SK-N-SH (cell line): ENCODE measurements at regions not wholly inside any gene's neighbourhood (a gene's known extent, or its start where the extent isn't known, plus 50 kb on each side); places are given as distances from the start of the nearest gene placed in this dataset.

ENCODE experiments used
- CTCF ChIA-PET: fragments of 300-600, 350-600 bp; formaldehyde crosslinking; extraction: SDS; loops from one replicate; lab custom pipeline; 2021; lab: Yijun Ruan, JAX
- POLR2A ChIA-PET: fragments of 350-600 bp; sonication (Branson Sonifier 250); formaldehyde crosslinking; extraction: SDS; loops from one replicate; lab custom pipeline; 2020; ENCODE audit warnings: antibody characterized with exemption, inconsistent platforms; lab: Yijun Ruan, JAX
- DNase-seq: peaks from one replicate; pipeline ENCODE4 v3.0.0; 2012
- H2AFZ ChIP-seq: fragments of 200-600 bp; sonication (generic); 2 replicates; pipeline ENCODE4 v1.8.1; 2016; ENCODE audit warnings: antibody characterized with exemption, mild to moderate bottlenecking, low read depth
- H3F3A ChIP-seq: fragments of 200-600 bp; sonication (generic); replicated peaks from 2 replicates; pipeline ENCODE3; 2016; ENCODE audit warnings: antibody characterized with exemption, mild to moderate bottlenecking; ENCODE audit not compliant: insufficient read depth
- H3K27ac ChIP-seq, 2 experiments: fragments of 200-500 bp in 1 of 2; fragments of 200-600 bp in 1 of 2; sonication (Bioruptor generic) in 1 of 2; sonication (generic), shearing (Covaris generic) in 1 of 2; 2 replicates each; pipeline versions ENCODE4 v1.5.1 to v1.6.1; 2014 to 2016; ENCODE audit warnings: low read depth in 2 of 2, inconsistent platforms in 1 of 2, low read length in 1 of 2, mild to moderate bottlenecking in 1 of 2, mixed read lengths in 1 of 2
- H3K27me3 ChIP-seq: fragments of 200-600 bp; sonication (generic), shearing (Covaris generic); 2 replicates; pipeline ENCODE4 v1.6.1; 2016; ENCODE audit warnings: mixed run types; ENCODE audit not compliant: insufficient read depth
- H3K36me3 ChIP-seq, 2 experiments: fragments of 200-500 bp in 1 of 2; fragments of 200-600 bp in 1 of 2; sonication (Bioruptor generic) in 1 of 2; sonication (generic) in 1 of 2; replicated peaks in 1 of 2; 2 replicates each; pipeline versions ENCODE3 to v1.5.1; 2014 to 2016; ENCODE audit warnings: low read length in 1 of 2, mild to moderate bottlenecking in 1 of 2; ENCODE audit not compliant: insufficient read depth in 2 of 2, control insufficient read depth in 1 of 2
- H3K4me1 ChIP-seq, 2 experiments: fragments of 200-500 bp in 1 of 2; fragments of 200-600 bp in 1 of 2; sonication (Bioruptor generic) in 1 of 2; sonication (generic), shearing (Covaris generic) in 1 of 2; 2 replicates each; pipeline versions ENCODE4 v1.5.1 to v1.6.1; 2014 to 2016; ENCODE audit warnings: low read depth in 1 of 2, low read length in 1 of 2, mixed run types in 1 of 2; ENCODE audit not compliant: insufficient read depth in 2 of 2, control insufficient read depth in 1 of 2
- H3K4me2 ChIP-seq: fragments of 200-600 bp; sonication (generic), shearing (Covaris generic); 2 replicates; pipeline ENCODE4 v1.6.1; 2017; ENCODE audit warnings: mixed run types
- H3K4me3 ChIP-seq, 2 experiments: fragments of 200-500 bp in 1 of 2; fragments of 200-600 bp in 1 of 2; sonication (Bioruptor generic) in 1 of 2; sonication (generic), shearing (Covaris generic) in 1 of 2; 2 replicates each; pipeline versions ENCODE4 v1.5.1 to v1.8.1; 2014 to 2016; ENCODE audit warnings: low read depth in 2 of 2, inconsistent platforms in 1 of 2, low read length in 1 of 2, mild to moderate bottlenecking in 1 of 2, mixed read lengths in 1 of 2, moderate library complexity in 1 of 2
- H3K79me2 ChIP-seq: fragments of 200-600 bp; sonication (generic); 2 replicates; pipeline ENCODE4 v1.8.1; 2017; ENCODE audit warnings: mild to moderate bottlenecking; ENCODE audit not compliant: insufficient read depth
- H3K9ac ChIP-seq: fragments of 200-600 bp; sonication (generic); 2 replicates; pipeline ENCODE4 v1.6.1; 2017; ENCODE audit warnings: mixed run types
- H3K9me2 ChIP-seq: fragments of 200-600 bp; sonication (generic); 2 replicates; pipeline ENCODE4 v1.6.1; 2017; ENCODE audit warnings: mixed run types
- H3K9me3 ChIP-seq: fragments of 200-600 bp; sonication (generic); 2 replicates; pipeline ENCODE4 v1.6.1; 2017; ENCODE audit warnings: mixed run types, mild to moderate bottlenecking, moderate library complexity
- H4K20me1 ChIP-seq: fragments of 200-600 bp; sonication (generic); 2 replicates; pipeline ENCODE4 v1.6.1; 2017; ENCODE audit warnings: mild to moderate bottlenecking, mixed run types; ENCODE audit not compliant: insufficient read depth
- FOXJ3 ChIP-seq: sonication (generic); formaldehyde crosslinking; IDR thresholded peaks from 2 replicates; pipeline ENCODE4 v1.5.1; 2020; ENCODE audit warnings: mild to moderate bottlenecking, missing genetic modification reagents
- FOXM1 ChIP-seq: IDR thresholded peaks from 2 replicates; pipeline ENCODE4 v1.4.0; 2012; ENCODE audit warnings: low read depth, mild to moderate bottlenecking
- GABPA ChIP-seq: IDR thresholded peaks from 2 replicates; pipeline ENCODE4 v1.4.0; 2012; ENCODE audit warnings: low read depth, mild to moderate bottlenecking
- MXI1 ChIP-seq: IDR thresholded peaks from 2 replicates; pipeline ENCODE4 v1.6.1; 2012; ENCODE audit warnings: mild to moderate bottlenecking, low read depth, low read length, improper control_type of control experiment
- POLR2AphosphoS5 ChIP-seq: IDR thresholded peaks from 2 replicates; pipeline ENCODE4 v1.6.1; 2012; ENCODE audit warnings: low read depth, low read length
- RCOR1 ChIP-seq: fragments of 150-350 bp; IDR thresholded peaks from 2 replicates; pipeline ENCODE4 v1.6.1; 2017; ENCODE audit warnings: antibody characterized with exemption, low read length
- REST ChIP-seq: IDR thresholded peaks from 2 replicates; pipeline ENCODE4 v1.6.1; 2012; ENCODE audit warnings: mild to moderate bottlenecking, low read depth, low read length, moderate library complexity
- RFX5 ChIP-seq: IDR thresholded peaks from 2 replicates; pipeline ENCODE4 v1.6.1; 2012; ENCODE audit warnings: mild to moderate bottlenecking, improper control_type of control experiment, low read length
- RXRA ChIP-seq: IDR thresholded peaks from 2 replicates; pipeline ENCODE4 v1.4.0; 2012; ENCODE audit warnings: low read depth, mild to moderate bottlenecking, borderline replicate concordance
- SMC3 ChIP-seq: IDR thresholded peaks from 2 replicates; pipeline ENCODE4 v1.6.1; 2012; ENCODE audit warnings: low read depth, low read length, improper control_type of control experiment
- TAF1 ChIP-seq: IDR thresholded peaks from 2 replicates; pipeline ENCODE4 v1.6.1; 2012; ENCODE audit warnings: low read depth, mild to moderate bottlenecking, low read length, moderate library complexity, borderline replicate concordance
- TCF12 ChIP-seq: IDR thresholded peaks from 2 replicates; pipeline ENCODE4 v1.4.0; 2012
- USF1 ChIP-seq: IDR thresholded peaks from 2 replicates; pipeline ENCODE4 v1.4.0; 2012; ENCODE audit warnings: low read depth, borderline replicate concordance
- YY1 ChIP-seq: IDR thresholded peaks from 2 replicates; pipeline ENCODE4 v1.4.0; 2012; ENCODE audit warnings: low read depth, mild to moderate bottlenecking
- ZBTB33 ChIP-seq: IDR thresholded peaks from 2 replicates; pipeline ENCODE4 v1.4.0; 2012; ENCODE audit warnings: low read depth, borderline replicate concordance
- WGBS: methylation state at CpG from one replicate; pipeline ENCODE4 v1.1.6; 2017; ENCODE audit warnings: low lambda C conversion rate; 5-methylcytosine and 5-hydroxymethylcytosine counted together
- TF ChIP-seq, protein P1 (sequence below): fragments of 150-350 bp; IDR thresholded peaks from 2 replicates; pipeline ENCODE4 v1.6.1; 2017; ENCODE audit warnings: antibody characterized with exemption, low read length, low read depth, borderline replicate concordance
- TF ChIP-seq, protein P2 (sequence below): fragments of 150-350 bp; IDR thresholded peaks from 2 replicates; pipeline ENCODE4 v1.6.1; 2016; ENCODE audit warnings: mild to moderate bottlenecking, low read depth, low read length
- TF ChIP-seq, protein P3 (sequence below): fragments of 200-600 bp; sonication (generic); IDR thresholded peaks from 2 replicates; pipeline ENCODE4 v1.6.1; 2017; ENCODE audit warnings: antibody characterized with exemption, mild to moderate bottlenecking, moderate library complexity

GRCh38 chr17:34485999-34486398 is 93.4 kb upstream of the TMEM132E start:
- H3K4me2 ChIP-seq = no peak overlapping the region
- no peaks in the 10 kb centered on the region for H4K20me1 ChIP-seq
- no peaks in the 10 kb centered on the region; a peak in 1 of 4 replicates for H3K4me1 ChIP-seq
- H3F3A ChIP-seq = no peaks in the 10 kb centered on the region
- H2AFZ ChIP-seq = no peak overlapping the region
- no peak overlapping the region for H3K9ac ChIP-seq
- TF ChIP-seq RFX5 (no peak), FOXM1 (no peak), FOXJ3 (CRISPR knock-in tag) (no peak), SMC3 (no peak), USF1 (no peak), RCOR1 (no peak), MXI1 (no peak), TCF12 (no peak), TAF1 (no peak), REST (no peak), ZBTB33 (no peak), YY1 (no peak), POLR2AphosphoS5 (no peak), RXRA (no peak), GABPA (no peak)
- TF ChIP-seq, protein P1, sequence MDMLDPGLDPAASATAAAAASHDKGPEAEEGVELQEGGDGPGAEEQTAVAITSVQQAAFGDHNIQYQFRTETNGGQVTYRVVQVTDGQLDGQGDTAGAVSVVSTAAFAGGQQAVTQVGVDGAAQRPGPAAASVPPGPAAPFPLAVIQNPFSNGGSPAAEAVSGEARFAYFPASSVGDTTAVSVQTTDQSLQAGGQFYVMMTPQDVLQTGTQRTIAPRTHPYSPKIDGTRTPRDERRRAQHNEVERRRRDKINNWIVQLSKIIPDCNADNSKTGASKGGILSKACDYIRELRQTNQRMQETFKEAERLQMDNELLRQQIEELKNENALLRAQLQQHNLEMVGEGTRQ = no peak
- TF ChIP-seq, protein P2, sequence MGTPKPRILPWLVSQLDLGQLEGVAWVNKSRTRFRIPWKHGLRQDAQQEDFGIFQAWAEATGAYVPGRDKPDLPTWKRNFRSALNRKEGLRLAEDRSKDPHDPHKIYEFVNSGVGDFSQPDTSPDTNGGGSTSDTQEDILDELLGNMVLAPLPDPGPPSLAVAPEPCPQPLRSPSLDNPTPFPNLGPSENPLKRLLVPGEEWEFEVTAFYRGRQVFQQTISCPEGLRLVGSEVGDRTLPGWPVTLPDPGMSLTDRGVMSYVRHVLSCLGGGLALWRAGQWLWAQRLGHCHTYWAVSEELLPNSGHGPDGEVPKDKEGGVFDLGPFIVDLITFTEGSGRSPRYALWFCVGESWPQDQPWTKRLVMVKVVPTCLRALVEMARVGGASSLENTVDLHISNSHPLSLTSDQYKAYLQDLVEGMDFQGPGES = no peak
- TF ChIP-seq, protein P3, sequence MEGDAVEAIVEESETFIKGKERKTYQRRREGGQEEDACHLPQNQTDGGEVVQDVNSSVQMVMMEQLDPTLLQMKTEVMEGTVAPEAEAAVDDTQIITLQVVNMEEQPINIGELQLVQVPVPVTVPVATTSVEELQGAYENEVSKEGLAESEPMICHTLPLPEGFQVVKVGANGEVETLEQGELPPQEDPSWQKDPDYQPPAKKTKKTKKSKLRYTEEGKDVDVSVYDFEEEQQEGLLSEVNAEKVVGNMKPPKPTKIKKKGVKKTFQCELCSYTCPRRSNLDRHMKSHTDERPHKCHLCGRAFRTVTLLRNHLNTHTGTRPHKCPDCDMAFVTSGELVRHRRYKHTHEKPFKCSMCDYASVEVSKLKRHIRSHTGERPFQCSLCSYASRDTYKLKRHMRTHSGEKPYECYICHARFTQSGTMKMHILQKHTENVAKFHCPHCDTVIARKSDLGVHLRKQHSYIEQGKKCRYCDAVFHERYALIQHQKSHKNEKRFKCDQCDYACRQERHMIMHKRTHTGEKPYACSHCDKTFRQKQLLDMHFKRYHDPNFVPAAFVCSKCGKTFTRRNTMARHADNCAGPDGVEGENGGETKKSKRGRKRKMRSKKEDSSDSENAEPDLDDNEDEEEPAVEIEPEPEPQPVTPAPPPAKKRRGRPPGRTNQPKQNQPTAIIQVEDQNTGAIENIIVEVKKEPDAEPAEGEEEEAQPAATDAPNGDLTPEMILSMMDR = no peak
- no peak for DNase-seq
- ChIA-PET CTCF (interaction anchor here (0.9 to 1.2 kb wide), 2 partner anchors 66 to 124 kb away, joined by 3 read pairs; no protein-coding TSS in a partner anchor), POLR2A (no interaction called here)
- H3K4me3 ChIP-seq = no peak overlapping the region
- H3K79me2 ChIP-seq = no peaks in the 10 kb centered on the region
- H3K27ac ChIP-seq = no peak overlapping the region
- H3K27me3 ChIP-seq = no peaks in the 10 kb centered on the region
- H3K9me3 ChIP-seq = no peaks in the 10 kb centered on the region
- H3K9me2 ChIP-seq = no peaks in the 10 kb centered on the region
- 41% methylated on average over 7 of the region's 7 CpGs for WGBS
- H3K36me3 ChIP-seq = no peaks in the 10 kb centered on the region
